Loucy (cell line): ENCODE measurements at regions not wholly inside any gene's neighbourhood (a gene's known extent, or its start where the extent isn't known, plus 50 kb on each side); places are given as distances from the start of the nearest gene placed in this dataset.

Source experiments
- H2AFZ ChIP-seq: fragments of 200-600 bp; sonication (generic); 2 replicates; pipeline ENCODE4 v1.6.0; 2016; ENCODE audit warnings: antibody characterized with exemption, mild to moderate bottlenecking, low read length, moderate library complexity
- H3F3A ChIP-seq: fragments of 200-600 bp; 2 replicates; pipeline ENCODE4 v1.6.0; 2016; ENCODE audit warnings: antibody characterized with exemption, low read depth, mild to moderate bottlenecking
- H3K27me3 ChIP-seq: fragments of 200-600 bp; sonication (generic); 2 replicates; pipeline ENCODE4 v1.6.1; 2014; ENCODE audit warnings: low read length, mild to moderate bottlenecking; ENCODE audit not compliant: insufficient read depth, poor library complexity, severe bottlenecking
- H3K36me3 ChIP-seq: fragments of 200-600 bp; sonication (generic); 2 replicates; pipeline ENCODE4 v1.6.1; 2016; ENCODE audit warnings: low read length; ENCODE audit not compliant: insufficient read depth
- H3K4me1 ChIP-seq: fragments of 200-600 bp; sonication (generic); 2 replicates; pipeline ENCODE4 v1.5.1; 2014; ENCODE audit warnings: low read length, mild to moderate bottlenecking; ENCODE audit not compliant: insufficient read depth, poor library complexity, severe bottlenecking
- H3K4me2 ChIP-seq: fragments of 200-600 bp; sonication (generic); 2 replicates; pipeline ENCODE4 v1.6.0; 2014; ENCODE audit warnings: antibody characterized with exemption, low read length, low read depth, mild to moderate bottlenecking; ENCODE audit not compliant: poor library complexity, severe bottlenecking
- H3K4me3 ChIP-seq: fragments of 200-600 bp; sonication (generic); 2 replicates; pipeline ENCODE4 v1.5.1; 2014; ENCODE audit warnings: low read length, mild to moderate bottlenecking, mixed read lengths; ENCODE audit not compliant: poor library complexity, severe bottlenecking
- H3K79me2 ChIP-seq: fragments of 200-600 bp; sonication (generic); 2 replicates; pipeline ENCODE4 v1.6.1; 2014; ENCODE audit warnings: low read length; ENCODE audit not compliant: insufficient read depth
- H3K9ac ChIP-seq: fragments of 200-600 bp; sonication (generic); 2 replicates; pipeline ENCODE4 v1.6.0; 2014; ENCODE audit warnings: mild to moderate bottlenecking, low read depth, low read length, moderate library complexity; ENCODE audit not compliant: poor library complexity, severe bottlenecking
- H3K9me2 ChIP-seq: fragments of 200-600 bp; sonication (generic); replicated peaks from 2 replicates; pipeline ENCODE4 v1.6.1; 2016; ENCODE audit warnings: low read depth, low read length, mixed read lengths
- H3K9me3 ChIP-seq: fragments of 200-600 bp; sonication (generic); 2 replicates; pipeline ENCODE4 v1.6.1; 2014; ENCODE audit warnings: mild to moderate bottlenecking, antibody characterized with exemption, low read length, low read depth; ENCODE audit not compliant: insufficient read depth
- H4K20me1 ChIP-seq: fragments of 200-600 bp; sonication (generic); 2 replicates; pipeline ENCODE4 v1.6.0; 2014; ENCODE audit warnings: antibody characterized with exemption, low read length, mild to moderate bottlenecking; ENCODE audit not compliant: insufficient read depth, poor library complexity, severe bottlenecking
- CTCF ChIP-seq: fragments of 200-600 bp; sonication (generic); conservative IDR thresholded peaks from 2 replicates; pipeline ENCODE4 v1.5.1; 2014; ENCODE audit warnings: mild to moderate bottlenecking, antibody characterized with exemption, low read length
- EZH2phosphoT487 ChIP-seq: fragments of 200-600 bp; IDR thresholded peaks from 2 replicates; pipeline ENCODE4 v1.6.1; 2018; ENCODE audit warnings: antibody characterized with exemption, mild to moderate bottlenecking, moderate library complexity, borderline replicate concordance

- H3K27me3 ChIP-seq: peaks cover 3% of the 10 kb centered on the region
- H3K9ac ChIP-seq: no peak overlapping the region
- H3K79me2 ChIP-seq: no peaks in the 10 kb centered on the region
- no peaks in the 10 kb centered on the region for H3K9me2 ChIP-seq
- no peak overlapping the region for H3K4me3 ChIP-seq
- no peak overlapping the region for H2AFZ ChIP-seq
- H3K9me3 ChIP-seq: no peaks in the 10 kb centered on the region
- H3K4me2 ChIP-seq: no peak overlapping the region
- no peaks in the 10 kb centered on the region for H3F3A ChIP-seq
- no peak for TF ChIP-seq CTCF
- no peak for TF ChIP-seq EZH2phosphoT487
- H3K36me3 ChIP-seq: no peaks in the 10 kb centered on the region
- no peaks in the 10 kb centered on the region for H4K20me1 ChIP-seq
- H3K4me1 ChIP-seq: peaks cover 11% of the 10 kb centered on the region
Measured at GRCh38 chr1:200228081-200228480, 181.8 kb downstream of the ZNF281 start.
